Central memory CD4-positive, alpha-beta T cell (primary cell): ENCODE measurements at regions not wholly inside any gene's neighbourhood (a gene's known extent, or its start where the extent isn't known, plus 50 kb on each side); places are given as distances from the start of the nearest gene placed in this dataset.

Experiments used
- DNase-seq: peaks from one replicate; pipeline ENCODE4 v3.0.0; 2022

DNA sequence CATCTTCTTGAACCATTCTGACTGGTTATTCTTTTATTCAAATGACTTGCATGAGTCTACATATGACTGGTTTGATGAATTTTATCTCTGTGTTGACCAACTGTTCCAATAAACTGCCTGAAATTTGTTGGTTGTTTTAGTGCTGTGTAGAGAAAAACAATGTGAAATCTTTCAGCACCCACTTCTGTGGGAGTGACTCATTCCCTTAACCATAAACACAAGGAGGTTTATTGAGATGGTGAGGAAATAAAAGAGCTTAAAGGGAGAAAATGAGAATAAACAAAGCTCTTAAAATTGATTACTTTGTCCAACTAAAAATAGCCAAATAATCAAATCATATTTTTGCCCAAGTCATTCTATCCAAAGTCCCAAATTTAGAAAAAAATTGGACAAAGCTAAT lies 341.1 kb downstream of the TGFB2 start:
- no peak for DNase-seq

DNA sequence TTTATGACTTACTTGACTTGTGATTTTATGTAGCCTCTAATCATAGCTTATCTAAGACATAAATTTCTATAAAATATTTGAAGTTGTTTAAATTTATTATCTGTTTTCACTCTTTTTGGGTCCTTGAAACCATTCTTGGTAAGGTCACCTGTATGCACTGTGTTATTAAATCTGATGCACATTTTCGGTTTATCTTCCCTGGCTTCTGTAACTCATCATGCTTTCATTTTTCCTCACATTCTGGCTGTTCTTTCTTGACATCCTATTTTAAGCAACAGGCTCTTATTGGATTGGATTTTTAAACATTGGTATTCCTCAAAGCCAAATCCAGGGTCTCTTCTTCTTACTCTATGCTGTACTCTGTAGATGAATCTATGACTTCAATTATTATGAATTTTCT lies 341.6 kb downstream of the TGFB2 start:
- DNase-seq, result no peak

DNA sequence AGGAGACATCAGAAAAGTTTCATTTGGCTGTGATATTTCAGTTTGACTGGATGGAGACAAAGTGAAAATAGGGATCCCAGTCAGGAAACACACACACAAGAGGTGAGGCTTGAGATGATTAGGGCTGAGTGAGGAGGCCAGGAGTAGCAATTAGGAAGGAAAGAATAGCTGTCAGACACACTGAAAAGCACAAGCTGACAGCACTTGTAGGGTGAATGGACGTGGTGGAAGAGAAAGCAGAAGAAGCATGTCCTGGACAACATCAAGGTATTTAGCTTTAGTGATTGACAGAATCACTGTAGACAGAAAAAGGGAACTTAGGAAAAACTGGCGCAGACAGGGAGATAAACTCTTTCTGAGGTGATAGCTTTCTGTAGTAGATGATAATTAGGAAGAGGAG lies 347.7 kb downstream of the TGFB2 start:
- DNase-seq, result no peak

DNA sequence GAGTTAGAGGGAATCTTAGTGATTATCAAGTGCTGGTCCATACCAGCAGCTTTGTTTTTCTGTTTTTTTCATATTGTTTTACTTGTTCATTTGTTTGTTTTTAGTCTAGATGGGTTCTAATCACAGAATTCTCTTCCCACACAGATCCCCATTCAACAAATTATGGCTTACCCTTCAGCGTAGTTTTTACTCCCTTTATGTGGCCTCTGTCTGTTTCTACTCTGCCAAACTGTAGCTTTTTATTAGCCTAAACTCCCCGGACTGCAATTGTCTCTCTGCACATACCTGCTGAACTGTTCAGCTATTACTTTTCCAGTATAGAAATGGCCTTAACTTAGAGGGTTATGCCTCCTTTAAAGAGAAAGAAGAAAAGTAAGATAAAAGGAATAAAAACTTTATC lies 348.5 kb downstream of the TGFB2 start:
- DNase-seq, result no peak

DNA sequence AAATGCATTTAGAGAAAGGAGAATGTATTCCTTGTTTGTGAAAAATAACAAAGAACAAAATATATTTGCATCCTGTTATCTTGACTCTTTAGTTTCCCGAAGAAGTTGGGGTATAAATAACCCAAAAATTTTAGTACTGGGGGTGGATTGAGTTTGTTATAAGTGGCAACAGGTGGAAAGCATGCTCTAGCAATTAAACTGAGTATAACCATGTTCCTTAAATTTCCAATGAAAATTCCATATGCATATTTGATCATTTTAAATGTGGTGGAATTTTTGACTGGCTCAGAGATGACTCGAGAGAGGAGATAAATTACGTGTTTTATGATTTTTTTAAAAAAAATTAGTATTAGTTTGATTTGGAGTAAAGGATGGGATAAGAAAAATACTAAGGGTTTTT lies 348.9 kb downstream of the TGFB2 start:
- no peak for DNase-seq

DNA sequence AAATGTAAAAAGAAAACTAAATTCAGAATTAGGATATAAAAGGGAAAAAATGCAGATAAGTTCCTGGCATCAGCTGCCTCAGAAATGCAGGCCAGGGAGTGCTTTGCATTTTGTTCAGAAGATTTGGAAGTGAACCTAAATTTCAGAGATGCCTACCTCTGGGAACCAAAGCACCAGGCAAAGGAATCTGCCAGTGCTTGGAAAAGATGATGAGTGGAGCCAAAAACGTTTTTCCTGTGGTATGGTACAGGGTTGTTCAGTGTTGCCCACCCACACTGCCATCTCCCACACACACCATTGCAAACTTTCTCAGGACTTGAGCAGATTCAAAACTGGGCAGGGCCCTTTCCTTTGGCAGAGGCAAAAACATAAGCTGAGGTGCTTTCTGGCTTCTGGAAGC lies 349.5 kb downstream of the TGFB2 start:
- no peak for DNase-seq

DNA sequence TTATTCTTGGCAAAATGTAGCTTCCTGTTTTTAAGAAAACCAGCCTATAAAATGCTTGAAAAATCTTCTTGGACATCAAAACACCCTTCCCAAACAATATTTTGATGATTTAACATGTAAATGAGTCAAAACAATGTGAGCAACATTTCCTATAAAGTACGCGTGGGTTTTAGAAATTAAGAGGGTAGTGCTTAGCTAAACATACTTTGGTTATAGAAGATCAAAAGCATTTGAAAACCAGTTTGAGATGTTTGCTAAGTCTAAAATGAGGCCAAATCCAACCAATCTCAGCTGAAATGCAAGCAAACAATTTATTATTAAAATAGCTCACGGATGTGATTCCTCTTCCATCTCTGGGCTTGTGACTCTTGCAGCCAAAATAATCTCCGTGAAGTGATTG lies 350.4 kb downstream of the TGFB2 start:
- DNase-seq, result no peak

DNA sequence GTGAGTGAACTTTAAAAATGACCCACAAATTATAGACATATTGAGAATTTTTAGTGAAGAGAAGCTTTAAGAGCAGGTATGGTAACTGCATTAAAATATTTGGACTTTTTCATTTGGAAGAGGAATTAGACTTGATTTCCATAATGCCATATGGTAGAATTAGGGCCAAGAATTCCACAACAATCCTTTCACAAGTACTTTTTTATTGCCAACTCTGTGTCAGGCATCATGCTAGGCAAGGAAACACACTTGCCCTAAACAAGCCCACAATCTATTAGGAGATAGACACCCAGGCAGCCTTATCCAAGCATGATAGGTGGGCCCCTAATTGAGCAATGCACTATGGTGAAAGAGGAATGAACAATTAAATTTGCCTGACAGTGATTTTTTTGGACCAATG lies 353.0 kb downstream of the TGFB2 start:
- no peak for DNase-seq

DNA sequence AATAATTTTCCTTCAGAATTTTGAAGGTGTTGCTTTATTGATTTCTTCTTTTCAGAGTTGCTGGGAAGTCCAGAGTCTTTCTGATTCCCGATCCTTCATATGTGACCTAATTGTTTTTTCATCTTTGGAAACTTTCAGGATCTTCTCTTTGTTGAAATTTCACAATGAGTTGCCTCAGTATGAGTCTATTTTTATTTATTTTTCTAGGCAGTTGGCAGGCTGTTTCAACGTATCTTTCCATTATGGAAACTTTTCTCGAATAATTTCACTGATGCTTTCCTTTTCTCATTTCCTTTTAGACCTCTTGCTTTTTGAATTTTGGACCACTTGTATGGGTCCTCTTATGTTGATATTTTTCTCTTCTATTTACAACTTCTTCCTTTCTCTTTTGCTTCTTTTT lies 354.3 kb downstream of the TGFB2 start:
- no peak for DNase-seq

DNA sequence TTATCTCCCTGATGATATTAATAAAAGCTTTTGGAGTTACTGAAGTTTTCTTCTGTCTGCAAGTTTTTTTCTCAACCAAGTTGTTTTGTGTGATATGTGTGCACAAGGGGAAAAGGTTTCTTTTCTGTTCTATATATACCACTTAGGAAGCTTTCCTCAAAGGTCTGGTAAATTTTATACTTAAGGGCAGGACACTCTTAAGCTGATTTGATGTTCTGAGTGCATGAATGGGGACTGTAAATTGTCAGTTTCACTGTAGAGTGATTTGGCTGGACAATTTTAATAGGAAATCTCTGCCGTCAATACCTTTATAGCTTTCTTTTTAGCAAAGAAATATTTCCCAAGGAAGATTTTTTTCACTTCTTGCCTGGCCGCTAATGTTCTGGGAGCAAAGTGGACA lies 354.7 kb downstream of the TGFB2 start:
- DNase-seq, result no peak

DNA sequence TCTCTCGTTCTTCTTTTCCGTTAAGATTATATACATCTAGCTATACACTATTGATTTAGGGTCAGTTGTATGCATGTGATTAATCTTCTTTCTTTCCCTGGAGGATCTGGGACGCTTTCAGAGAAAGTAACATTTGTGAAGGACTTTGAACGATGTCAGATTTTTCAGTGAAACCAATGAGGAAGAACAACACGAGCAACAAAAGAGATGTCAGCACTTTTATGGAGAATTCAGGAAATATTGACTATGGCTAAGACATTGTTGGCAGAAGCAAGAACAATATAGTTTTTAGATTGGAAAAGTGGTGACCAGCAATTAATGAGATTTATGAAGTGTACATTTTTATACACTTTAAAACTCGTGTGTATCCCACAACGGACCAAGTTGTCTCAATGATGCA lies 355.5 kb downstream of the TGFB2 start:
- no peak for DNase-seq

DNA sequence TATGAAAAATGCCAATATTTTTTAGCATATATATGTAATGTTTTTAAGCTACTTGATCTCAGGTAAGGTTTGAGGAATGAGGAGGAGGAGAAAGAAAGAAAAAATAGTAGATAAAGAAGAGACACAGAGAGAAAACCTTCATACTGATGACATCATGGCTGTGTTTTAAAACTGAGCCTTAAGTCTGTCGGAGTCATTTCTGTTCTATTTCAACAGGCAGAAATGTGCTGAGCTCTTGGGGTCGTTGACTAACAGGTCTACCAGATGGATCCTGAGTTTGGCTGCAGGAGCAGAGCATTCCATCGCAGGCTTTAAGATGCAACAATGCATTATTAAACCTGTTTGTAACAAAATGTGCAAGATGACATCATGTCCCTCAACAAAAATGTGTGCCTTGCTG lies 356.0 kb downstream of the TGFB2 start:
- DNase-seq, result no peak

DNA sequence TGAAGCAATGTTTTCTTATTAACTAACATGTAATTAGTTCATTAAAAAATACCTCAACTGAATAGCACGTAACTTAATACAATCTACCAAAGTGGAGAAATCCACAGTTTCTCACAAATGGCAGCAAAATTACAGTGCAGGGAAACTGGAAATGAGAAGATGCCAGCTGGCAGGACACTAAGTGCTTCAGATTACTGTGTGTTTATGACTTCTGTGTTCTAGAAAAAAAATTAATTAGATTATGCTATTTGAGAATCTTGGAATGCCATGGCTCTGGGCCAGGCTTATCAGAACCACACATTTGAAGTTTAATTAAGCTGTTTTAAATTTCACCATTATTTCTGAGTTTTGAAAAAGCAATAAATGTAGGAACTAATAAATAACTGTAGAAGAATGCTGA lies 357.6 kb downstream of the TGFB2 start:
- DNase-seq, result no peak

DNA sequence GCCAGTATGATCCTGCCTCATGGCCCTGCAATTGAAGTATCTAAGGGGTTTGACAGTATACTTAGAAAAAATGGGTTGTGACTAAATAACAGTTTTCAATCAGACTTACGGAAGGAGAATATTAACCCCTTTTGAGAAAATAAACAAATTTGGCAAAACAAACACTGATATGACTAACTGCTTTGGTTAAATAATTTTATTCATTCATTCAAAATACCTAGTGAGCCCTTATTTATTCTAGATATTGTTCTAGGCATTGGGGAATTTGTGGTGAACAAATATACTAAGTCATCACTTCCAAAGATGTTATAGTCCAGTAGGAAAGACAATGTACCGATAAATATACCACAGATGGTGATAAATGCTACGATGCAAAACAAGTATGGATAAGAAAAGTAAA lies 358.7 kb downstream of the TGFB2 start:
- no peak for DNase-seq

DNA sequence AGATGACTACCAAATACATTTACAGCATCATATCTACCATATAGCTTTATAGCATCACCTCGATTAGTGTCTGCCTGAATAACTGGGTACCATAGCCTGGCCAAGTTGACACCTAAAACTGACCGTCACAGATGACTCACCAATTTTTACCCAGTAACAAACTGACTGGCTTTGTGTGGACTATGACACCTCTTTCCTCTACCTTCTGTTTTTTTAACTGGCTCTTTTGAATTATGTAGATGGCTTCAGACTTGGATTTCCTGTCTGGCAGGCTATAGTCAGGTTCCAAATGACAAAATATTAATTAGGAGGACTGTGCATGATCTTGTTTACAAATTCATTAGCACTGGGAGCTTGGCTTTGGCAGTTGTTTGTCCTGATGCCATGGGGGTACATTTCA lies 360.3 kb downstream of the TGFB2 start:
- no peak for DNase-seq

DNA sequence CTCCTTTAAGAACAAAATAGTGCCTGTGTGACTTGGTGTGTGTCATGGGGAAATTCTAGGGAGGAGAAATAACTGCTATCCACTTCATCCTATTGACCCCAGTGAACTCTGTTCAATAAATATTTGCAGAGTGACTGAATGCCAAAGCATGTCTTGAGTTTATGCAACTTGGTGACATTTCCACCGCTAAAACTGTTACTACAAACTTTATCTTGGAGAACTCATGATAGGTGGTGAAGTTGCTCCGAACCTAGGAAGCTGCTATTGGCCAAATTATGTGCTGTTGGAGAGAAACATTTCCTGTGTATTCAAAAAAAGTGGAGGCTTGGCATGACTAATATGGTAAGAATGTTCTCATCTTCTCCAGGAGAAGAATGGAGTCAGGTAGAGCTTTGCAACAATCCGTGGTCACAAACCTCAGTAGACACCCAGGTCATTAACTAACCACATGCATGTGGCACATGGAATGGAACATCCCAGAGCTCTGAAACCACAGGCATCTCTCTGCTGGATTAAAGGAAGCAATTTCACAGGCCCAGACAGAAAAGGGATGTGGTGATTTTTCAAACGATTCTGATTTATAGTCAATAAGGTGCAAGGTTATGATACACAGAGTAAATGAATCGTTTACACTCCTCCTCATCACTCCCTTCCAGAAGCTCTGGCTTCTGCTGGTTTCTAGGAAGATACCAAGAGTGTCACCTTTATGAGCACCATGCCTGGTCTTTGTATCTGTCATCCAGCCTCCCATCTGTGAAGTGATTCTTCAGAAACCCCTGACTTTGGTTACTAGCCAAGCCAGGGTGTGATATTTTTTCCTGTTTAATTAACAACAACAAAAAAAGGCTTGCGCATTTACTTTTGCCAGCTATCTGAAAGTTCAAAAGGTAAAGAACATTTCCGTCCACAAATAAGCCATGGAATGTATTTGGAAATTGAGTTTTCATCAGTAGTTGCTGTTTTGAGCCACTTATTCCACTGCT lies 361.1 kb downstream of the TGFB2 start:
- no peak for DNase-seq

DNA sequence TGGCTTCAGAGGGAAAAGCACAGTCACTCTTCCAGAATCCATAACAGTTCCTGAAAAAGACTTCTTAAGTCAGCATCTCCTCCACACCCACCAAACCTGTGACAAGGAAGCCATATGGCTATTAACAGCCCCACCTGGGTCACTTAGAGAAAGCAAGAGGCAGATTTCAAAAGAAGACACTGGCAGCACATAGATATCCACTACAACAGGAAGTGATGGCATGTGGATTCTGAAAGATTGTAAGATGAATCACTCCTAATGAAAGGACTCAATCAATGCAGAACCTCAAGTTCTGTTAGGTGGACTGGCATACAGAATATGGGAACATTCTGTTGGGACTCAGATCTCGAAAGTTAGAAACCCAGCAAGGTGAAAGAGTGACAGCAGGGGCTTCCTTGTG lies 365.9 kb downstream of the TGFB2 start:
- DNase-seq, result no peak

DNA sequence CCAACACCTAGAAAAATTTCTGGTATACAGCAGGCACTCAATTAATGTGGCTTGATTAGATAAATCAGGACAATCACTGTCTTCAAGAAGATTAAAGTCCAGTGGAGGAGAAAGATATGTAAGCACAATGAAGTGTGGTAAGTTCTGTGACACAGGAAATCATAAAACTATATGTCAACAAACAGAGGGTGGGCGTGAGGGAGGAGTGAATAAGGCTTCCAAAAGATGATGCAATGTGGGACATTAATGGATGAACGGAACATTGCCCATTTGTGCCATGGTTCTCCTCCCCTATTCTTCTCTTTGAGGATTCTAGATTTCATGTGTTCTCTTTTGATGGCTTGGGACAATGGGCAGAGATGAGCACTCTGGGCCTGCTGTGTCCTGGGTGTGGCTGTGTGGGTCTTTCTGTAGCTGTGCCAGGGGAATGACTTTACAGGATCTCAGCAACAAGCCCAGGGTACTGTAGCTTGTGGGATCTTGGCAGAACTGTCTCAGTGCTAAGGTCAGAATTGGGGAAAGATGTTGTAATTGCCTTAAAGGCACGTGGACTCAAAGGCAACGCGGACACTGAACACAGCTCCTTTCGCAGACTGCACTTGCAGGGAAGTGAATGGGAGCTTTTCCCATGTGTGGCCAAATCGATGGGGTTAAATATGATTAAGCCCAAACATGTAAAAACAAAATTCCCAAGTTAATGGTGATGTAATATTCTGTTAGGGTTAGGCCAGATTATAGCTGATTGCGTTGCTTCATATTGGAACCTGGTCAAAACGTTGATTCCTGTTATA lies 366.9 kb downstream of the TGFB2 start:
- DNase-seq, result no peak

DNA sequence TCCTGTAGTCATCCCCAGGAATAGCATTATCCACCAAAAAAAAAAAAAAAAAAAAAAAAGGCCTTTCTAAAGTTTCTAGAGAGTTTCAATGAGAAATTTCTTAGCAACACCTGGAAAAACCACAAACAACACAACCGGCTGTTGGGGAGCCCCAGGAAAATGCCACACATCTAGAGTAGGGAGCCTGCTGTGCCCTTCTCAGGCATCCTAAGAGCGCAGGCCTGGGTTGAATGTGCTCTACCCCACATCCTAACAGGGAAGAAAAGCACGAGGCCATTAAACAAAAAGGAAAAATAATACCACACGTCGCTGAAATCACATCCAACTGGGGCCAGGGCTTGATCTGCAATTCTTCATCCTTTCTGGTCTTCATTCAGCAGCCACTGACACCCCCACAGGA lies 367.5 kb downstream of the TGFB2 start:
- DNase-seq, result no peak

DNA sequence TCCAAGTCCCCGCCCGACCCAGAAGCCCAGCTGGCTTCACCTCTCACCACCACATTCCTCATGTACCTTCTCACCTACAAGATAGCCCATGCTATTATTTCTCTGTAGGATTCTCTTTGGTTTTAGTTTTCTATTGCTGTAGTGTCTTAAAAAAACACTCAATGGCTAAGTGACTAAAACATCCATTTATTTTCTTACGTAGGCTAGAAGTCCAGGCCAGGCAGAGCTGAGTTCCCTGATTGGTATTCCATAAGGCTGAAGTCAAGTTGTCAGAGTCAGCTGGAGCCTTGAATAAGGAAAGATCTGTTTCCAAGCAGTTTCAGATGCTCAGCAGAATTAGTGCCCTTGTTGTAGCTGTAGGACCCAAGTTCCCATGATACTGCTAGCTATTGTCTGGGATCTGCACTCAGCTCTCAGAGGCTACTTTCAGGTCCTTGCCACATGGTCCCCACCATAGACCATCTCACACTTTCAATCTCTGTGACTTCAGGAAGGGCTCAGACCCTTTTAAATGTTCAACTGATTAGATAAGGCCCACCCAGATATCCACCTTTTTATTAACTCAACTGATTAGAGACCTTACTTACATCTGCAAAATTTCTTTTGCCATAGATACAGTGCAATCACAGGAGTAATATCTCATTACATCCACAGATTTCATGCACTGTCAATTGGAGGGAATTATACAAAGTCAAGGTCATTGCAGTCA lies 371.0 kb downstream of the TGFB2 start:
- DNase-seq, result no peak

DNA sequence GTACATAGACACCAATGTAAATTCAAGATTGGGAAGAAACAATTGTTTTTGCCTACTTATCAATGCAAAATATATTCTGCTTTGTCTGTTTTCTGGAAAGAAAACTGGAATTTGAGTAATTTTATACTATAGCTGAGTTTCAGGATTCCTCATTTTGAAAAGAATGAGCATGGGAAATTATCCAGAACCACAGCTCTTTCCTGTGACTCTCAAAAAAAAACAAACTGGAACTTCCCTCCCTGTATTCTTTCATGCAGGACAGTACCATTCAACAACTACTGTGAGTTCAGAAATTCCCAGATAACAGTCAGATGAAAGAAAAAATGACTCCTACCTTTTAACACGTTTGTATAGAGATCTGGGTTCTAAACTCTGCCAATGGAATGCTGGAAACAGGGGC lies 372.4 kb downstream of the TGFB2 start:
- DNase-seq, result no peak

DNA sequence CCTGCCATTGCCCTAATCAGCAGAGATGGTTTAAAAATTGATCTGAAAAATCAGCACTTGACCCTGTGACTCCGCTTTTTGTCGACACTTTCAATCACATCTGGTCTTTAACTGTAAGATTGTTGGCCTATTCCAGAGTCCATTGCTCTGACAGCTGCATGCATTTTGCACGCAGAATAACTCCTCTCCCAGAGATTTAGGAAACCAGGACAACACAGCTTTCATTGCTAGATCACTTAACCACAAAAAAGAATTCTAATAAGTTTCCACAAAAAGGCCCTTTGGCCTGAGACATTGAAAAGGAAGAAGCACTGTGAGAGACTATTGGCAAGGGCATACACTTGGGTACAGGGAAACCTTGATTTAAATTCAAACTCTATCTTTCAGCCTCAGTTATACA lies 373.1 kb downstream of the TGFB2 start:
- DNase-seq, result no peak

DNA sequence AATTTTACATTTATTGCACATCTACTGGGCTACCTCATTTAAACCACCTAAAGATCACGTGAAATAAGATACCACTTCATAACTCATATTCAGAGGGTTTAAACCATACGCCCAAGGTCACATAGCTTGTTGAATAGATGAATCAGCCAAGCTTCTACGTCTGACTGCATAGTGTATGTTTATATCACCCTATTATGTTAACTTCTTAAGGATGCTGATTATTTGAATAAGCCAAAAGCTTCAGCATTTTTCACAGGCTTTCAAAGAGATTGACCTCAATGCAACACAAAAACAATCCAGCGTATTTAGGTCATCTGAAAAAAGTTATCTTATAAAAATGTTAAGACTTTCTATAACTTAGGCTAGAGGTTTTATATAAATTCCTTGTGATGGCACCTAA lies 373.8 kb downstream of the TGFB2 start:
- no peak for DNase-seq
